Lower lobe of right lung (tissue), 2 donors: ENCODE measurements at regions not wholly inside any gene's neighbourhood (a gene's known extent, or its start where the extent isn't known, plus 50 kb on each side); places are given as distances from the start of the nearest gene placed in this dataset.

Experiments used
- ATAC-seq, 2 donors: fragments of 200-7000 bp; cut with Tn5 transposase; one replicate each; pipeline ENCODE4 v1.9.1; 2020 to 2022; ENCODE audit warnings: mild to moderate bottlenecking in 2 of 2, moderate library complexity in 2 of 2
- DNase-seq: peaks from one replicate; pipeline ENCODE4 v3.0.0-alpha.2; 2020
- H3K27ac ChIP-seq: fragments of 200-600 bp; one replicate; pipeline ENCODE4 v1.8.0; 2022
- H3K27me3 ChIP-seq: fragments of 200-600 bp; one replicate; pipeline ENCODE4 v1.8.0; 2022; ENCODE audit warnings: low read depth
- H3K36me3 ChIP-seq: fragments of 200-600 bp; one replicate; pipeline ENCODE4 v1.8.0; 2022; ENCODE audit warnings: mild to moderate bottlenecking
- H3K4me1 ChIP-seq: fragments of 200-600 bp; one replicate; pipeline ENCODE4 v1.8.0; 2022
- H3K4me3 ChIP-seq: fragments of 200-600 bp; one replicate; pipeline ENCODE4 v1.8.0; 2022; ENCODE audit warnings: mild to moderate bottlenecking
- H3K9me3 ChIP-seq: fragments of 200-600 bp; one replicate; pipeline ENCODE4 v1.8.0; 2022
- CTCF ChIP-seq: fragments of 200-600 bp; IDR thresholded peaks from one replicate; pipeline ENCODE4 v1.8.0; 2022; ENCODE audit warnings: antibody characterized with exemption, mild to moderate bottlenecking
- intact Hi-C: fragments of 100-400 bp; cut with DNase I; formaldehyde crosslinking; loops from one replicate; pipeline ENCODE4 v1.11.0; 2022
- donor health status: DM: no; HTN: yes; CAD: no; lungs with severe emphysema.

GRCh38 chr3:104669083-104669482 is 697.6 kb upstream of the ALCAM start:
- no peak for TF ChIP-seq CTCF
- Histone ChIP-seq H3K9me3 (no peaks in the 10 kb centered on the region), H3K27ac (no peak overlapping the region), H3K27me3 (no peaks in the 10 kb centered on the region), H3K4me3 (no peak overlapping the region), H3K36me3 (no peaks in the 10 kb centered on the region), H3K4me1 (no peaks in the 10 kb centered on the region)
- ATAC-seq (no peak), DNase-seq (no peak)
- intact Hi-C loops = no loop called here

DNA sequence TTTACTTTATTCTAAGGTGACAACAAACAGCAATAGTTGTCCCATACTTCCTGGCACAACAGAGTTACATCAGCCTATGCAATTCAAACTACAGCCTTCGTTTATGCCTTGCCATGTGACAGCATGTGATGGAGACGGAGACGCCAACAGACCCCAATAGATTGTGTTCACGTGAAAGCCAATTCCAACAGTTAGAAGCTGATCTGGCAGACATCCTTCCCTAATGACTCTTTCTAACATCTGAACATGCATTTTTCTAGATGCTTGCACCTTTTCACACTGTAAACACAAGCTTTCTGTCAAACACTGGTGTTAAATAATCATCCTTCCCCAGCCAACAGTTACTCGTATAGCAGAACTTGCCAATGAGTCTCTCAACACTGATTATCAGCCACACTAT is 694.4 kb upstream of the ALCAM start:
- H3K9me3 ChIP-seq = no peaks in the 10 kb centered on the region
- no peak for TF ChIP-seq CTCF
- DNase-seq (no peak), ATAC-seq (no peak)
- H3K4me1 ChIP-seq = no peaks in the 10 kb centered on the region
- H3K4me3 ChIP-seq = no peak overlapping the region
- no peak overlapping the region for H3K27ac ChIP-seq
- no peaks in the 10 kb centered on the region for H3K36me3 ChIP-seq
- intact Hi-C loops = no loop called here
- H3K27me3 ChIP-seq = no peaks in the 10 kb centered on the region

DNA sequence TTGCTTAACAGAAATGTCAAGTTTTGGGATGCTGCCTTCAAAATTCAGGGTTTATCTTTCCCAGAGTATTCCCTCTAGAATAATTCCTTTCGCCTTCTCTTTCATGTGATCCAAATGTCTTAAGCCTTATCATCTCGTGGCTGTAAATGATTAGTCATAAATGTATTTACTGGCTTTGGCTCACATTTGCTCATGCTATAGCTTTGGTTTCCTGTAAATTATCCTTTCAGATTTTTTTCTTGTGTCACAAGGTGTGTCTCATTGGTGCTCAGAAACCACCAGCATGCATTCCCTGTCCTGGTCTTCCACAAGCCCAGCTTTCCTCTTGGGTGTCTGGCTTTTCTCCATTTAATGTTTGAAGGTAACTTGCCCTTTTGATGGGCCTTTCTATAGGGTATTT is 692.7 kb upstream of the ALCAM start:
- intact Hi-C loops = no loop called here

DNA sequence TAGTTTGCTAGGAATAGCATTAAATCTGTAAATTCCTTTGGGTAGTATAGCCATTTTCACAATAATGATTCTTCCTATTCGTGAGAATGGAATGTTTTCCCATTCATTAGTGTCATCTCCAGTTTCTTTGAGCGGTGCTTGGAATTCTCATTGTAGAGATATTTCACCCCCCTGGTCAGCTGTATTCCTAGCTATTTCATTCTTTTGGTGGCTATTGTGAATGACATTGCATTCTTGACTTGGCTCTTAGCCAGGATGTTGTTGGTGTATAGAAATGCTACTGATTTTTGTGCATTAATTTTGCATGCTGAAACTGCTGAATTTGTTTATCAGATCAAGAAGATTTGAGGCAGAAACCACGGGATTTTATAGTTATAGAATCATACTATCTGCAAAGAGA is 690.5 kb upstream of the ALCAM start:
- H3K36me3 ChIP-seq = no peaks in the 10 kb centered on the region
- no peaks in the 10 kb centered on the region for H3K9me3 ChIP-seq
- H3K4me3 ChIP-seq = no peak overlapping the region
- no peak for TF ChIP-seq CTCF
- no peak for DNase-seq
- no peaks in the 10 kb centered on the region for H3K27me3 ChIP-seq
- ATAC-seq = no peak
- no peaks in the 10 kb centered on the region for H3K4me1 ChIP-seq
- intact Hi-C loops = no loop called here
- H3K27ac ChIP-seq = no peak overlapping the region

More for the DNA sequence above, 692.7 kb upstream of the ALCAM start:
- DNase-seq (no peak), ATAC-seq (no peak)
- no peaks in the 10 kb centered on the region for H3K9me3 ChIP-seq
- TF ChIP-seq CTCF = no peak
- H3K4me3 ChIP-seq = no peak overlapping the region
- no peaks in the 10 kb centered on the region for H3K36me3 ChIP-seq
- H3K27ac ChIP-seq = no peak overlapping the region
- H3K4me1 ChIP-seq = no peaks in the 10 kb centered on the region
- H3K27me3 ChIP-seq = no peaks in the 10 kb centered on the region

DNA sequence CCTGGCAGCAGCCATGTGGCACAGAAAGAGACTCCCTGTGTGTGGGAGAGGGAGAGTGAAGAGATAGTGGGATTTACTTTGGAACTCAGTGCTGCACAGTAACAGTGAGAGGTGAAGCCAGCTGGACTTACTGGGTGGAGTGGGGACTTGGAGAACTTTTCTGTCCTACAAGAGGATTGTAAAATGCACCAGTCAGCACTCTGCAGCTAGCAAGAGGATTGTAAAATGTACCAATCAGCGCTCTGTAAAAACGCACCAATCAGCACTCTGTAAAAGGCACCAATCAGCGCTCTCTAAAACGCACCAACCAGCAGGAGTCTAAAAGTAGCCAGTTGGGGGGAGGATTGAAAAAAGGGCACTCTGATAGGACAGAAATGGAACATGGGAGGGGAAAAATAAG is 688.8 kb upstream of the ALCAM start:
- Histone ChIP-seq H3K27ac (no peak overlapping the region), H3K36me3 (no peaks in the 10 kb centered on the region)
- ATAC-seq = no peak

More for the DNA sequence above, 688.8 kb upstream of the ALCAM start:
- no peak for TF ChIP-seq CTCF
- intact Hi-C loops = no loop called here
- Histone ChIP-seq H3K4me3 (no peak overlapping the region), H3K4me1 (no peaks in the 10 kb centered on the region), H3K9me3 (no peaks in the 10 kb centered on the region), H3K27me3 (no peaks in the 10 kb centered on the region)
- no peak for DNase-seq
